SK-N-MC (cell line): ENCODE measurements at regions not wholly inside any gene's neighbourhood (a gene's known extent, or its start where the extent isn't known, plus 50 kb on each side); places are given as distances from the start of the nearest gene placed in this dataset.
"Not testable (repeated sequence)": the region's sequence is repeated elsewhere in the genome, so short reads cannot be mapped to it uniquely, and the experiment has no call there.

Experiments
- EZH2 ChIP-seq: fragments of 200-600 bp; sonication (generic); IDR thresholded peaks from one replicate; pipeline ENCODE4 v1.6.1; 2017; ENCODE audit warnings: antibody characterized with exemption
- FOXP2 ChIP-seq: optimal IDR thresholded peaks from 2 replicates; pipeline ENCODE3; 2011; ENCODE audit warnings: mild to moderate bottlenecking, moderate library complexity; ENCODE audit not compliant: insufficient read depth; ENCODE audit errors: extremely low read length, control extremely low read depth
- POLR2AphosphoS5 ChIP-seq: IDR thresholded peaks from 2 replicates; pipeline ENCODE4 v1.6.1; 2012; ENCODE audit warnings: mild to moderate bottlenecking, low read depth, low read length, borderline replicate concordance

- TF ChIP-seq EZH2, POLR2AphosphoS5, FOXP2: not testable (repeated sequence)
Observed at GRCh38 chr5:34127818-34128217, 84.8 kb upstream of the C1QTNF3 start.
